ENCODE measurements at regions not wholly inside any gene's neighbourhood (a gene's known extent, or its start where the extent isn't known, plus 50 kb on each side); places are given as distances from the start of the nearest gene placed in this dataset.

- TF ChIP-seq EZH2phosphoT487 (IDR thresholded peaks at IDR 0.05; ENCODE audit: insufficient read depth, low read depth) = no peak
- TF ChIP-seq EZH2 (IDR thresholded peaks at IDR 0.05; ENCODE audit: insufficient read depth, poor library complexity, severe bottlenecking) = no peak
These were observed 160.0 kb upstream of the SOX5 start for GRCh38 chr12:24109381-24110039.
